H1 (cell line): ENCODE measurements at regions not wholly inside any gene's neighbourhood (a gene's known extent, or its start where the extent isn't known, plus 50 kb on each side); places are given as distances from the start of the nearest gene placed in this dataset.

Experiments
- EP300 ChIP-seq, 2 experiments: IDR thresholded peaks; 1 replicate in 1 of 2; 2 replicates in 1 of 2; pipeline ENCODE4 v1.6.1; 2011 to 2012; ENCODE audit warnings: low read depth in 2 of 2, low read length in 2 of 2, mild to moderate bottlenecking in 2 of 2, borderline replicate concordance in 1 of 2, inconsistent platforms in 1 of 2, moderate library complexity in 1 of 2
- EZH2 ChIP-seq: fragments of 200-600 bp; sonication (generic); IDR thresholded peaks from 2 replicates; pipeline ENCODE4 v1.7.1; 2012; ENCODE audit warnings: low read depth, mild to moderate bottlenecking, moderate library complexity, low read length, inconsistent platforms; ENCODE audit not compliant: severe bottlenecking
- MAFK ChIP-seq: IDR thresholded peaks from 2 replicates; pipeline ENCODE4 v1.6.1; 2012; ENCODE audit warnings: low read depth, mild to moderate bottlenecking, improper control_type of control experiment, low read length
- PHF8 ChIP-seq: fragments of 200-600 bp; sonication (generic); conservative IDR thresholded peaks from 2 replicates; pipeline ENCODE4 v1.7.1; 2012; ENCODE audit warnings: low read depth, mild to moderate bottlenecking, inconsistent platforms, low read length, moderate library complexity
- RAD21 ChIP-seq, 2 experiments: IDR thresholded peaks in 1 of 2; conservative IDR thresholded peaks in 1 of 2; 2 replicates each; pipeline ENCODE4 v1.6.1; 2011; ENCODE audit warnings: low read depth in 2 of 2, low read length in 2 of 2, improper control_type of control experiment in 1 of 2, inconsistent platforms in 1 of 2, mild to moderate bottlenecking in 1 of 2, moderate library complexity in 1 of 2
- ZNF274 ChIP-seq: IDR thresholded peaks from 2 replicates; pipeline ENCODE4 v1.7.0; 2012; ENCODE audit warnings: low read length, borderline replicate concordance; ENCODE audit errors: extremely low read depth

DNA sequence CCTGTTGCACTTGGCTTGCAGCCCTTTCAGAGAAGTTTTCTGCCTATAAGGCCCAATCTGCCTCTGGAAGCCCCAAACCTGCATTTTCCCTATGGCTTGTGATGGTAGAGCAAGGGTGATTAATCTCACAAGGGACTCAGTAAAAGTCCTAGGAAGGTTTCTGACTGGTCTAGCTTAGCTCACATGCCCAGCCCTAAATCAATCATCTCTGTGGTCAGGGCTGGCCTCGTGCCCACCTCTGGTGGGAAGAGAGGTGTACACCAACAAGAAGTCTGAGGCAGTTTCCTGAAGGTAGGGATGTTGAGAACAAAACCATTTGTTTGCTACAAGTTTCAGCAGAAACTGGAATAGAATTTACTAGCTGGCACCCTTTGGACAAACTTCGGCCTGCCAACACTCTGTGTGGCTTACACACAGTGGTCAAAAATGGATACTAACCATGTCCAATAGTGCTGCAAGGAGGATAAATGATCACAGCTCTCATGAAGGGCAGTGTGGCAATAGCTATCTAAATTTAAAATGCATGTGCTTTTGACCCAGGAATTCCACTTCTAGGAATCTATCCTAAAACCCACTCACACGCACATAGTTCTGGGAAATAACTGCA, 96.4 kb downstream of the EN1 start:
- TF ChIP-seq ZNF274 (no peak), MAFK (no peak), PHF8 (no peak), EZH2 (no peak), RAD21 (IDR thresholded peaks at IDR 0.05 in 1 of 2, conservative IDR thresholded peaks at IDR 0.05 in 1 of 2; ENCODE audit: low read depth in 2 of 2, low read length in 2 of 2) (no peak), EP300 (IDR thresholded peaks at IDR 0.05; ENCODE audit: borderline replicate concordance in 1 of 2, low read depth in 2 of 2, low read length in 2 of 2) (no peak)
